H1 (cell line): ENCODE measurements at regions not wholly inside any gene's neighbourhood (a gene's known extent, or its start where the extent isn't known, plus 50 kb on each side); places are given as distances from the start of the nearest gene placed in this dataset.

Source experiments
- SUZ12 ChIP-seq: fragments of 200-600 bp; sonication (generic); IDR thresholded peaks from 2 replicates; pipeline ENCODE4 v1.6.1; 2012; ENCODE audit warnings: mild to moderate bottlenecking, inconsistent platforms, low read length, moderate library complexity, mixed read lengths
- USF2 ChIP-seq: IDR thresholded peaks from 2 replicates; pipeline ENCODE4 v1.6.1; 2011; ENCODE audit warnings: low read length, improper control_type of control experiment

- TF ChIP-seq SUZ12: no peak
- TF ChIP-seq USF2: no peak
- TF ChIP-seq, all 59 proteins: peak for 0
These were observed 359.5 kb upstream of the ADAMTS16 start (continued) for GRCh38 chr5:4780633-4781032.
